ENCODE measurements at regions not wholly inside any gene's neighbourhood (a gene's known extent, or its start where the extent isn't known, plus 50 kb on each side); places are given as distances from the start of the nearest gene placed in this dataset.

- H3K27me3 ChIP-seq (replicated peaks; ENCODE audit: control insufficient read depth, insufficient read depth, low read length): no peaks in the 10 kb centered on the region; the same call in 1 of the 2 replicates
- H3K36me3 ChIP-seq (ENCODE audit: control insufficient read depth, insufficient read depth, low read length): no peaks in the 10 kb centered on the region
- H3K4me3 ChIP-seq (replicated peaks; ENCODE audit: low read depth, low read length): no peak overlapping the region
- no peak for TF ChIP-seq CTCF (IDR thresholded peaks at IDR 0.05; ENCODE audit: insufficient read depth, low read length, poor library complexity, severe bottlenecking)
- no peak for DNase-seq (ENCODE audit: extremely low read depth, insufficient read length)
Measured at GRCh38 chr2:11022591-11023273, 111.0 kb downstream of the KCNF1 start.

- TF ChIP-seq CTCF (IDR thresholded peaks at IDR 0.05; ENCODE audit: insufficient read depth, low read length, poor library complexity, severe bottlenecking): no peak
- Histone ChIP-seq H3K36me3 (ENCODE audit: control insufficient read depth, insufficient read depth, low read length) (no peaks in the 10 kb centered on the region), H3K4me3 (replicated peaks; ENCODE audit: low read depth, low read length) (no peak overlapping the region), H3K27me3 (replicated peaks; ENCODE audit: control insufficient read depth, insufficient read depth, low read length) (no peaks in the 10 kb centered on the region; the same call in 1 of the 2 replicates)
- no peak for DNase-seq (ENCODE audit: extremely low read depth, insufficient read length)
Measured at GRCh38 chr2:11023326-11024258, 111.9 kb downstream of the KCNF1 start.

DNA sequence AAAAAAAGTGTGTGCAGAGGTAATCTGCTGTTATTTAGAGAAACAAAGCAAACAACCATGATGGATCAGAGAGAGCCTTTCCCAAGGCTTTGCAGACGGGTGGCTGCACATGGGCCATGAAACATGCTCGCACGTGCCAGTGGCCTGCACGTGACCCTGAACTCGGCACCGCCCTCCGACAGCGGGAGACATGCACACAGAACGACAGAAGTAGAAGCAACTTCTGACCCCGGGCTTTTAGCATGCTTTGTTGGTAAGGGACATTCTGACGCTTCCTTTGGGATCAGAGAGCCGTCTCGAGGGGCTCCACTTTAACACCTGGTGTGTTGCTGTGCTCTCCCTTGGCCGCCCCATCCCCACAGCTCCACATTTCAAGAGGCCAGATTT, 112.5 kb downstream of the KCNF1 start:
- no peak for TF ChIP-seq CTCF (IDR thresholded peaks at IDR 0.05; ENCODE audit: insufficient read depth, low read length, poor library complexity, severe bottlenecking)

DNA sequence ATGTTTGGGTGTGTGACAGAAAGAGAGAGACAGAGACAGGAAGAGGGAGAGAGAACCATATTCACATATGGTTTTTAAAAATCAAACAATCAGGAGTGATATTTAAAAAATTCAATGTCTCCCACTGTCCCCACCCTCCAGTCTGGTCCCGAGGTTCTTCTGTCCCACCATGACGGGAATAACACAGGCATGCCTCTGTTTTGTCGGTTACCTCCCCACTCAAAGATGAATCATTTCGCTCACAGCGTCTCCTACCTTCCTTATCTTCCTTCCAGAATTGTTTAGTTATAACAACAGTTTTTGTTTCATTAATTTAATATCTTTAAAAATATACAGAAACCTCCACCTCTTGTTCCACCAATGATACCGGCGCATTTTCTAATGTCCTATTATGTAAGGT, 113.0 kb downstream of the KCNF1 start:
- no peaks in the 10 kb centered on the region for H3K27me3 ChIP-seq (replicated peaks; ENCODE audit: control insufficient read depth, insufficient read depth, low read length)
- no peak for DNase-seq (ENCODE audit: extremely low read depth, insufficient read length)
- no peaks in the 10 kb centered on the region for H3K36me3 ChIP-seq (ENCODE audit: control insufficient read depth, insufficient read depth, low read length)
- H3K4me3 ChIP-seq (replicated peaks; ENCODE audit: low read depth, low read length): no peak overlapping the region
- no peak for TF ChIP-seq CTCF (IDR thresholded peaks at IDR 0.05; ENCODE audit: insufficient read depth, low read length, poor library complexity, severe bottlenecking)

More for the DNA sequence above, 112.5 kb downstream of the KCNF1 start:
- DNase-seq (ENCODE audit: extremely low read depth, insufficient read length): no peak
- Histone ChIP-seq H3K36me3 (ENCODE audit: control insufficient read depth, insufficient read depth, low read length) (no peaks in the 10 kb centered on the region), H3K27me3 (replicated peaks; ENCODE audit: control insufficient read depth, insufficient read depth, low read length) (no peaks in the 10 kb centered on the region), H3K4me3 (replicated peaks; ENCODE audit: low read depth, low read length) (no peak overlapping the region)

- no peaks in the 10 kb centered on the region for H3K27me3 ChIP-seq (replicated peaks; ENCODE audit: control insufficient read depth, insufficient read depth, low read length)
- H3K4me3 ChIP-seq (replicated peaks; ENCODE audit: low read depth, low read length): no peak overlapping the region
- no peaks in the 10 kb centered on the region for H3K36me3 ChIP-seq (ENCODE audit: control insufficient read depth, insufficient read depth, low read length)
- no peak for DNase-seq (ENCODE audit: extremely low read depth, insufficient read length)
- TF ChIP-seq CTCF (IDR thresholded peaks at IDR 0.05; ENCODE audit: insufficient read depth, low read length, poor library complexity, severe bottlenecking): no peak
Measured at GRCh38 chr2:11026286-11026921, 114.7 kb downstream of the KCNF1 start.
